Nephron progenitor cell (in vitro differentiated cells): ENCODE measurements at regions not wholly inside any gene's neighbourhood (a gene's known extent, or its start where the extent isn't known, plus 50 kb on each side); places are given as distances from the start of the nearest gene placed in this dataset.
A peak's percentile ranks its signal among the peaks of the same experiment; 100 is the strongest.

Experiments used
- DNase-seq: peaks from one replicate; pipeline ENCODE4 v3.0.0; 2021
- H3K27ac Mint-ChIP-seq: 2 replicates; pipeline ENCODE4 v1.8.0; 2021; ENCODE audit warnings: mild to moderate bottlenecking, moderate library complexity, mixed read lengths
- H3K27me3 Mint-ChIP-seq: 2 replicates; pipeline ENCODE4 v1.8.0; 2021; ENCODE audit warnings: mild to moderate bottlenecking, low read depth, mixed read lengths; ENCODE audit not compliant: poor library complexity
- H3K36me3 Mint-ChIP-seq: 2 replicates; pipeline ENCODE4 v1.8.0; 2021; ENCODE audit warnings: low read depth, mixed read lengths
- H3K4me1 Mint-ChIP-seq: 2 replicates; pipeline ENCODE4 v1.8.0; 2021; ENCODE audit warnings: mixed read lengths
- H3K4me3 Mint-ChIP-seq: 2 replicates; pipeline ENCODE4 v1.8.0; 2021; ENCODE audit warnings: mild to moderate bottlenecking, moderate library complexity, mixed read lengths
- H3K9me3 Mint-ChIP-seq: 2 replicates; pipeline ENCODE4 v1.8.0; 2021; ENCODE audit warnings: mild to moderate bottlenecking, moderate library complexity, mixed read lengths
- CTCF ChIP-seq: fragments of 200-600 bp; sonication (generic); IDR thresholded peaks from 2 replicates; pipeline ENCODE4 v1.5.0; 2021; ENCODE audit warnings: antibody characterized with exemption

DNA sequence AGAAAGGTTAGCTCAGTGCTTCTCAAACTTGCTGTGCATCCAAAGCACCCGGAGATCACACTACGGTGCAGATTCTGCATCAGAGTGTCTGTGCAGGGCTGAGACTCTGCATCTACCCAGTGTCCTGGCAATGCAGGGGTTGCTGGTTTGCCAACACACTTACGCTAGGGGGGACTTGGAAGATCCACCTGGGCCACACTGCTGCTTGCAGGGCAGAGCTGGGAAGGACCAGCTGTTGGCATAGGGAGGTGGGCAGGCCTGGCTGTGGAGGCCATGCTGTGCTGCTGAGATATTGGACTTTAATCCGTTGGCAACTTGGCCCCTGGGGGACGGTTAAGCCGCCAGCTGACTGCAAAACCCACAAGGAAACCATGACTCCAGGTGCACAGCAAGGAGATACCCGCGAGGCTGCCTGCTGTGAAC, 397.6 kb upstream of the HS6ST1 start:
- Mint-ChIP-seq H3K4me3 (no peak overlapping the region), H3K27ac (no peak overlapping the region), H3K36me3 (no peaks in the 10 kb centered on the region), H3K9me3 (peaks cover 17% of the 10 kb centered on the region), H3K4me1 (peaks cover 6% of the 10 kb centered on the region), H3K27me3 (peaks cover 21% of the 10 kb centered on the region)
- DNase-seq: no peak
- TF ChIP-seq CTCF: no peak

DNA sequence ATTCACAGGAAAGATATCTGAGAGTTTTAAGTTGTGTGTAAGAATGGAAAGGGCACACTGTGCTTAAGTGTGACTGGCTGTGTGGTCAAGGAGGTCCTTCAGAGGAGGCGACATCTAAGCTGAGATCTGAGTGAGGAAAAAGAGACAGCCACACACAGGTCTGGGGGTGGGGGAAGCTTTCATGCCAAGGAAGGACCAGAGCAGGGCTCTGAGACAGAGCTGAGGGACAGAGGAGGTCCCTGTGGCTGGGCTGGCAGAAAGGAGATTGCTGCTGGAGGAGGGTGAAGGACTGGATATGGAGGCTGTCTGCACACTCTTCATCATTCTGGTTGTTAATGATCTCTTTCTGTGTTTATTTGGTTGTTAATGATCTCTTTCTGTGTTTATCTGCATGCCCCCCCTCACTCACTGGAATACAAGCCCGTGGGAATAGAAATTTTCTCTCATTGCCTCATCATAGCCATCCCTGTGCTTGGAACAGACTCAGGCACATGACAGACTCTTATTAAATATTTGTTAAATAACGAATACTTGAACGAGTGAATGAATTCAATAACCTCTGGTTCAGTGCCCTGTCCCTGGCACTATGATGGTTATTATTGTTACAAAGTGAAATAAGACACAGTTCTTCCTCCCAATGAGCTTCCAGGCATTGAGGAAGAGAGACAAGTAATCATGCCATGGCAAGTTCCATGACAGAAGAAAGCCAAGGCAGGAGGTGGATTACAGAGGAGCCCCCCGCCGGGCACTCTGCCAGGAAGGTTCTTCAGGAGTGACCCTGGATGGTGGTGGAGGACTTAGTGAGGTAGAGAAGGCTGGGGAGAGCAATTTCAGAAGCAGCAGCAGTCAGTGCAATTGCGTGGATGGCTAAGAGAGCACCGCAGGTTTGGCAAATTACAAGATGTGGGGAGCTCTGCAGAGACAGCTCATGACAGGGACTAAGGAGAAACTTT, 399.4 kb upstream of the HS6ST1 start:
- TF ChIP-seq CTCF: no peak
- no peaks in the 10 kb centered on the region for H3K36me3 Mint-ChIP-seq
- H3K4me1 Mint-ChIP-seq: peaks cover 6% of the 10 kb centered on the region
- peak overlapping the region; percentile 22 for H3K27ac Mint-ChIP-seq
- H3K27me3 Mint-ChIP-seq: peaks cover 21% of the 10 kb centered on the region
- H3K4me3 Mint-ChIP-seq: no peak overlapping the region
- H3K9me3 Mint-ChIP-seq: peaks cover 13% of the 10 kb centered on the region
- no peak for DNase-seq

GRCh38 chr2:128720080-128721022, 401.7 kb upstream of the HS6ST1 start:
- TF ChIP-seq CTCF: no peak
- H3K36me3 Mint-ChIP-seq: no peaks in the 10 kb centered on the region
- no peak for DNase-seq
- peaks cover 13% of the 10 kb centered on the region for H3K9me3 Mint-ChIP-seq
- peaks cover 16% of the 10 kb centered on the region for H3K27me3 Mint-ChIP-seq
- H3K4me3 Mint-ChIP-seq: no peak overlapping the region
- H3K27ac Mint-ChIP-seq: no peak overlapping the region
- H3K4me1 Mint-ChIP-seq: peaks cover 6% of the 10 kb centered on the region

DNA sequence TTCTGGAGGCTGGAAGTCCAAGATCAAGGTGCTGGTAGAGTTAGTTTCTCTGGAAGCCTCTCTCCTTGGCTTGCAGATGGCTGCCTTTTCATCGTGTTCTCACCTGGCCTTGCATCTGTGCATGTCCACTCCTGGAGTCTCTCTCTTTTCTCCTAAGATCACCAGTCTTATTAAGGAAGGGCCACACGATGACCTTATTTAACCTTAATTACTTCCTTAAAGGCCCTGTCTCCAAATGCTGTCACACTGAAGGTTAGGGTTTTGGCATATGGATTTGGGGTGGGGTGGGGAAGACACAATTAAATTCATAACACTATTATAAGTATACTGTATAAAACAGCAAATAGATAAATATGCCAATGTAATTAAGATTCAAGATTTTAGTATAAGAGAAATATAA, 402.4 kb upstream of the HS6ST1 start:
- H3K9me3 Mint-ChIP-seq: peaks cover 13% of the 10 kb centered on the region
- peaks cover 16% of the 10 kb centered on the region for H3K27me3 Mint-ChIP-seq
- H3K4me3 Mint-ChIP-seq: no peak overlapping the region
- no peak for DNase-seq
- H3K36me3 Mint-ChIP-seq: no peaks in the 10 kb centered on the region
- H3K27ac Mint-ChIP-seq: no peak overlapping the region
- no peak for TF ChIP-seq CTCF
- peaks cover 6% of the 10 kb centered on the region for H3K4me1 Mint-ChIP-seq

GRCh38 chr2:128722489-128722888, 403.8 kb upstream of the HS6ST1 start:
- Mint-ChIP-seq H3K9me3 (peaks cover 16% of the 10 kb centered on the region), H3K4me1 (peaks cover 6% of the 10 kb centered on the region), H3K27me3 (peaks cover 11% of the 10 kb centered on the region), H3K27ac (no peak overlapping the region), H3K36me3 (no peaks in the 10 kb centered on the region), H3K4me3 (no peak overlapping the region)
- TF ChIP-seq CTCF: no peak
- DNase-seq: no peak
